HEK293 (cell line): ENCODE measurements at regions not wholly inside any gene's neighbourhood (a gene's known extent, or its start where the extent isn't known, plus 50 kb on each side); places are given as distances from the start of the nearest gene placed in this dataset.

Source experiments
- CTCF ChIA-PET: fragments of 350-600 bp; formaldehyde crosslinking; extraction: SDS; loops from one replicate; lab custom pipeline; 2021; ENCODE audit warnings: antibody characterized with exemption; lab: Yijun Ruan, JAX
- POLR2A ChIA-PET: fragments of 300-600 bp; formaldehyde crosslinking; extraction: SDS; loops from one replicate; lab custom pipeline; 2020; ENCODE audit warnings: antibody characterized with exemption, inconsistent platforms; lab: Yijun Ruan, JAX
- H3K27ac ChIP-seq: fragments of 200-500 bp; sonication (Bioruptor generic); 2 replicates; pipeline ENCODE4 v1.5.1; 2014; ENCODE audit warnings: low read depth, low read length, control low read depth, inconsistent platforms; ENCODE audit errors: extremely low read depth
- H3K36me3 ChIP-seq, 2 experiments: fragments of 200-500 bp in 1 of 2; sonication (Bioruptor generic) in 1 of 2; 1 replicate in 1 of 2; 2 replicates in 1 of 2; pipeline ENCODE4 v1.5.1; 2014 to 2017; ENCODE audit warnings: inconsistent platforms in 2 of 2, low read length in 2 of 2; ENCODE audit not compliant: control insufficient read depth in 2 of 2, insufficient read depth in 1 of 2
- H3K4me1 ChIP-seq: fragments of 200-500 bp; sonication (Bioruptor generic); 2 replicates; pipeline ENCODE4 v1.5.1; 2014; ENCODE audit warnings: mild to moderate bottlenecking, low read length, inconsistent platforms; ENCODE audit not compliant: control insufficient read depth, insufficient read depth
- H3K4me3 ChIP-seq: 2 replicates; pipeline ENCODE4 v1.5.1; 2011; ENCODE audit warnings: low read depth, mild to moderate bottlenecking, control low read depth, low read length, moderate library complexity
- H3K9me3 ChIP-seq: fragments of 200-500 bp; sonication (Bioruptor generic); 2 replicates; pipeline ENCODE4 v1.5.1; 2014; ENCODE audit warnings: low read depth, low read length, inconsistent platforms; ENCODE audit not compliant: control insufficient read depth, insufficient read depth
- GLI2 ChIP-seq: fragments of 450-650 bp; formaldehyde crosslinking; IDR thresholded peaks from 2 replicates; pipeline ENCODE4; 2017; ENCODE audit warnings: missing biosample characterization, missing genetic modification characterization, low read depth, borderline replicate concordance
- GLIS1 ChIP-seq: fragments of 450-650 bp; formaldehyde crosslinking; IDR thresholded peaks from 2 replicates; pipeline ENCODE4 v1.5.1; 2016; ENCODE audit warnings: missing biosample characterization, missing genetic modification characterization
- GLIS2 ChIP-seq: fragments of 450-650 bp; formaldehyde crosslinking; IDR thresholded peaks from 2 replicates; pipeline ENCODE4 v1.5.1; 2016; ENCODE audit warnings: missing biosample characterization, missing genetic modification characterization
- KLF1 ChIP-seq: fragments of 450-650 bp; formaldehyde crosslinking; IDR thresholded peaks from 2 replicates; pipeline ENCODE4 v1.5.1; 2016; ENCODE audit warnings: missing biosample characterization, missing genetic modification characterization
- KLF10 ChIP-seq: fragments of 450-650 bp; IDR thresholded peaks from 2 replicates; pipeline ENCODE4 v1.5.1; 2018; ENCODE audit warnings: missing biosample characterization, mild to moderate bottlenecking, missing genetic modification characterization
- OVOL3 ChIP-seq: fragments of 450-650 bp; formaldehyde crosslinking; IDR thresholded peaks from 2 replicates; pipeline ENCODE4 v1.5.1; 2016; ENCODE audit warnings: missing biosample characterization, missing genetic modification characterization
- PATZ1 ChIP-seq: fragments of 450-650 bp; formaldehyde crosslinking; IDR thresholded peaks from 2 replicates; pipeline ENCODE4 v1.5.1; 2016; ENCODE audit warnings: missing biosample characterization, missing genetic modification characterization
- PBX3 ChIP-seq: sonication (generic); formaldehyde crosslinking; IDR thresholded peaks from 2 replicates; pipeline ENCODE4 v1.8.1; 2022; ENCODE audit warnings: mild to moderate bottlenecking, moderate library complexity, missing genetic modification reagents
- TCF7L2 ChIP-seq: IDR thresholded peaks from 2 replicates; pipeline ENCODE4 v1.6.1; 2011; ENCODE audit warnings: low read depth, mild to moderate bottlenecking, inconsistent platforms, low read length, moderate library complexity, borderline replicate concordance
- ZFP3 ChIP-seq: fragments of 450-650 bp; formaldehyde crosslinking; IDR thresholded peaks from 2 replicates; pipeline ENCODE4 v1.5.1; 2016; ENCODE audit warnings: low read depth, missing biosample characterization, missing genetic modification characterization
- ZFP69B ChIP-seq: fragments of 450-650 bp; formaldehyde crosslinking; IDR thresholded peaks from 2 replicates; pipeline ENCODE4 v1.5.1; 2016; ENCODE audit warnings: missing biosample characterization, missing genetic modification characterization
- ZNF138 ChIP-seq: fragments of 450-650 bp; formaldehyde crosslinking; IDR thresholded peaks from 2 replicates; pipeline ENCODE4 v1.5.1; 2016; ENCODE audit warnings: missing biosample characterization, missing genetic modification characterization, borderline replicate concordance
- ZNF223 ChIP-seq: fragments of 450-650 bp; formaldehyde crosslinking; IDR thresholded peaks from 2 replicates; pipeline ENCODE4 v1.5.1; 2016; ENCODE audit warnings: missing biosample characterization, missing genetic modification characterization
- ZNF248 ChIP-seq: fragments of 450-650 bp; formaldehyde crosslinking; IDR thresholded peaks from 2 replicates; pipeline ENCODE4 v1.5.1; 2017; ENCODE audit warnings: missing biosample characterization, missing genetic modification characterization
- ZNF302 ChIP-seq: fragments of 450-650 bp; formaldehyde crosslinking; IDR thresholded peaks from 2 replicates; pipeline ENCODE4 v1.5.1; 2016; ENCODE audit warnings: missing biosample characterization, missing genetic modification characterization, low read depth
- ZNF391 ChIP-seq: fragments of 450-650 bp; formaldehyde crosslinking; IDR thresholded peaks from 2 replicates; pipeline ENCODE4 v1.5.1; 2016; ENCODE audit warnings: low read depth, missing biosample characterization, missing genetic modification characterization, borderline replicate concordance
- ZNF501 ChIP-seq: fragments of 450-650 bp; formaldehyde crosslinking; IDR thresholded peaks from 2 replicates; pipeline ENCODE4 v1.5.1; 2016; ENCODE audit warnings: missing biosample characterization, missing genetic modification characterization
- ZNF510 ChIP-seq: fragments of 450-650 bp; formaldehyde crosslinking; IDR thresholded peaks from 2 replicates; pipeline ENCODE4 v1.5.1; 2018; ENCODE audit warnings: mild to moderate bottlenecking, missing genetic modification characterization, missing biosample characterization; ENCODE audit not compliant: insufficient replicate concordance
- ZNF529 ChIP-seq: fragments of 450-650 bp; formaldehyde crosslinking; IDR thresholded peaks from 2 replicates; pipeline ENCODE4 v1.5.1; 2017; ENCODE audit warnings: missing genetic modification characterization, missing biosample characterization; ENCODE audit not compliant: insufficient replicate concordance
- ZNF624 ChIP-seq: fragments of 450-650 bp; formaldehyde crosslinking; IDR thresholded peaks from 2 replicates; pipeline ENCODE4 v1.5.1; 2017; ENCODE audit warnings: missing biosample characterization, missing genetic modification characterization
- ZNF629 ChIP-seq: fragments of 450-650 bp; formaldehyde crosslinking; IDR thresholded peaks from 2 replicates; pipeline ENCODE4 v1.5.1; 2017; ENCODE audit warnings: missing biosample characterization, missing genetic modification characterization
- ZNF707 ChIP-seq: fragments of 450-650 bp; formaldehyde crosslinking; IDR thresholded peaks from 2 replicates; pipeline ENCODE4 v1.5.1; 2016; ENCODE audit warnings: missing biosample characterization, missing genetic modification characterization
- ZSCAN16 ChIP-seq: fragments of 450-650 bp; formaldehyde crosslinking; IDR thresholded peaks from 2 replicates; pipeline ENCODE4 v1.5.1; 2016; ENCODE audit warnings: missing biosample characterization, missing genetic modification characterization
- TF ChIP-seq, protein P1 (sequence below): fragments of 450-650 bp; IDR thresholded peaks from 2 replicates; pipeline ENCODE4 v1.5.1; 2018; ENCODE audit warnings: missing biosample characterization, mild to moderate bottlenecking, missing genetic modification characterization
- TF ChIP-seq, protein P2 (sequence below): fragments of 450-650 bp; formaldehyde crosslinking; IDR thresholded peaks from 2 replicates; pipeline ENCODE4 v1.5.1; 2016; ENCODE audit warnings: missing biosample characterization, missing genetic modification characterization
- TF ChIP-seq, protein P3 (sequence below): fragments of 450-650 bp; formaldehyde crosslinking; IDR thresholded peaks from 2 replicates; pipeline ENCODE4 v1.5.1; 2016; ENCODE audit warnings: missing biosample characterization, missing genetic modification characterization
- TF ChIP-seq, protein P4 (sequence below): fragments of 450-650 bp; formaldehyde crosslinking; IDR thresholded peaks from 2 replicates; pipeline ENCODE4 v1.5.1; 2016; ENCODE audit warnings: missing biosample characterization, missing genetic modification characterization

- POLR2A ChIA-PET: no interaction called here
- no peak for TF ChIP-seq ZNF223 (tag by site-specific recombination)
- TF ChIP-seq PBX3 (CRISPR knock-in tag): no peak
- TF ChIP-seq ZNF624: no peak
- TF ChIP-seq ZNF629 (tag by site-specific recombination): peak; percentile 60
- TF ChIP-seq, protein P1, sequence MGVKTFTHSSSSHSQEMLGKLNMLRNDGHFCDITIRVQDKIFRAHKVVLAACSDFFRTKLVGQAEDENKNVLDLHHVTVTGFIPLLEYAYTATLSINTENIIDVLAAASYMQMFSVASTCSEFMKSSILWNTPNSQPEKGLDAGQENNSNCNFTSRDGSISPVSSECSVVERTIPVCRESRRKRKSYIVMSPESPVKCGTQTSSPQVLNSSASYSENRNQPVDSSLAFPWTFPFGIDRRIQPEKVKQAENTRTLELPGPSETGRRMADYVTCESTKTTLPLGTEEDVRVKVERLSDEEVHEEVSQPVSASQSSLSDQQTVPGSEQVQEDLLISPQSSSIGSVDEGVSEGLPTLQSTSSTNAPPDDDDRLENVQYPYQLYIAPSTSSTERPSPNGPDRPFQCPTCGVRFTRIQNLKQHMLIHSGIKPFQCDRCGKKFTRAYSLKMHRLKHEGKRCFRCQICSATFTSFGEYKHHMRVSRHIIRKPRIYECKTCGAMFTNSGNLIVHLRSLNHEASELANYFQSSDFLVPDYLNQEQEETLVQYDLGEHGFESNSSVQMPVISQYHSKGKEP (tag by site-specific recombination): no peak
- TF ChIP-seq ZSCAN16 (tag by site-specific recombination): no peak
- TF ChIP-seq, protein P2, sequence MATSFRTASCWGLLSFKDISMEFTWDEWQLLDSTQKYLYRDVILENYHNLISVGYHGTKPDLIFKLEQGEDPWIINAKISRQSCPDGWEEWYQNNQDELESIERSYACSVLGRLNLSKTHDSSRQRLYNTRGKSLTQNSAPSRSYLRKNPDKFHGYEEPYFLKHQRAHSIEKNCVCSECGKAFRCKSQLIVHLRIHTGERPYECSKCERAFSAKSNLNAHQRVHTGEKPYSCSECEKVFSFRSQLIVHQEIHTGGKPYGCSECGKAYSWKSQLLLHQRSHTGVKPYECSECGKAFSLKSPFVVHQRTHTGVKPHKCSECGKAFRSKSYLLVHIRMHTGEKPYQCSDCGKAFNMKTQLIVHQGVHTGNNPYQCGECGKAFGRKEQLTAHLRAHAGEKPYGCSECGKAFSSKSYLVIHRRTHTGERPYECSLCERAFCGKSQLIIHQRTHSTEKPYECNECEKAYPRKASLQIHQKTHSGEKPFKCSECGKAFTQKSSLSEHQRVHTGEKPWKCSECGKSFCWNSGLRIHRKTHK: no peak
- TF ChIP-seq ZNF248: no peak
- peak; percentile 49; the same call in 1 of the 2 replicates for TF ChIP-seq ZNF391 (tag by site-specific recombination)
- TF ChIP-seq ZFP3 (tag by site-specific recombination): no peak
- no peak for TF ChIP-seq ZFP69B
- TF ChIP-seq, protein P3, sequence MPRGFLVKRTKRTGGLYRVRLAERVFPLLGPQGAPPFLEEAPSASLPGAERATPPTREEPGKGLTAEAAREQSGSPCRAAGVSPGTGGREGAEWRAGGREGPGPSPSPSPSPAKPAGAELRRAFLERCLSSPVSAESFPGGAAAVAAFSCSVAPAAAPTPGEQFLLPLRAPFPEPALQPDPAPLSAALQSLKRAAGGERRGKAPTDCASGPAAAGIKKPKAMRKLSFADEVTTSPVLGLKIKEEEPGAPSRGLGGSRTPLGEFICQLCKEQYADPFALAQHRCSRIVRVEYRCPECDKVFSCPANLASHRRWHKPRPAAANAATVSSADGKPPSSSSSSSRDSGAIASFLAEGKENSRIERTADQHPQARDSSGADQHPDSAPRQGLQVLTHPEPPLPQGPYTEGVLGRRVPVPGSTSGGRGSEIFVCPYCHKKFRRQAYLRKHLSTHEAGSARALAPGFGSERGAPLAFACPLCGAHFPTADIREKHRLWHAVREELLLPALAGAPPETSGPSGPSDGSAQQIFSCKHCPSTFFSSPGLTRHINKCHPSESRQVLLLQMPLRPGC: peak; percentile 80
- TF ChIP-seq ZNF138 (tag by site-specific recombination): no peak
- no peak for TF ChIP-seq ZNF302 (tag by site-specific recombination)
- no peak for TF ChIP-seq ZNF501
- TF ChIP-seq, protein P4, sequence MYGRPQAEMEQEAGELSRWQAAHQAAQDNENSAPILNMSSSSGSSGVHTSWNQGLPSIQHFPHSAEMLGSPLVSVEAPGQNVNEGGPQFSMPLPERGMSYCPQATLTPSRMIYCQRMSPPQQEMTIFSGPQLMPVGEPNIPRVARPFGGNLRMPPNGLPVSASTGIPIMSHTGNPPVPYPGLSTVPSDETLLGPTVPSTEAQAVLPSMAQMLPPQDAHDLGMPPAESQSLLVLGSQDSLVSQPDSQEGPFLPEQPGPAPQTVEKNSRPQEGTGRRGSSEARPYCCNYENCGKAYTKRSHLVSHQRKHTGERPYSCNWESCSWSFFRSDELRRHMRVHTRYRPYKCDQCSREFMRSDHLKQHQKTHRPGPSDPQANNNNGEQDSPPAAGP: peak; percentile 87
- TF ChIP-seq ZNF707 (tag by site-specific recombination): no peak
- no peak for TF ChIP-seq KLF10 (tag by site-specific recombination)
- peak; percentile 81; the same call in 1 of the 2 replicates for TF ChIP-seq TCF7L2
- TF ChIP-seq KLF1 (tag by site-specific recombination): peak; percentile 63
- TF ChIP-seq GLIS2 (tag by site-specific recombination): no peak
- peak; percentile 29; the same call in 1 of the 2 replicates for TF ChIP-seq PATZ1 (tag by site-specific recombination)
- TF ChIP-seq GLIS1 (tag by site-specific recombination): peak; percentile 27; the same call in 1 of the 2 replicates
- TF ChIP-seq ZNF510: no peak
- no peak for TF ChIP-seq ZNF529 (tag by site-specific recombination)
- TF ChIP-seq GLI2 (tag by site-specific recombination): peak; percentile 80; the same call in 1 of the 2 replicates
- TF ChIP-seq OVOL3 (tag by site-specific recombination): 0 out of 2 replicates have a peak, but pooled peaks have one; percentile 57
Observed at GRCh38 chr16:51243936-51244436, 92.9 kb upstream of the SALL1 start.

More at GRCh38 chr16:51243936-51244436, 92.9 kb upstream of the SALL1 start:
- H3K36me3 ChIP-seq: no peaks in the 10 kb centered on the region
- peak overlapping the region; percentile 1; the same call in 1 of the 2 replicates for H3K27ac ChIP-seq
- no peaks in the 10 kb centered on the region for H3K9me3 ChIP-seq
- CTCF ChIA-PET: no interaction called here
- peaks cover 6% of the 10 kb centered on the region; the same call in 1 of the 2 replicates for H3K4me1 ChIP-seq
- no peak overlapping the region for H3K4me3 ChIP-seq
